MCF 10A (cell line): ENCODE measurements at regions not wholly inside any gene's neighbourhood (a gene's known extent, or its start where the extent isn't known, plus 50 kb on each side); places are given as distances from the start of the nearest gene placed in this dataset.

Source experiments
- BruUV-seq: library from RNA; stranded (reverse); fragments of 400-500 nt; replicated peaks from 2 replicates; lab custom pipeline; 2021; lab: Mats Ljungman, UMichigan
- CTCF ChIA-PET: fragments of 300-600 bp; sonication (Branson Sonifier 250); formaldehyde crosslinking; extraction: SDS; loops from one replicate; lab custom pipeline; 2021; ENCODE audit warnings: antibody characterized with exemption, inconsistent platforms; lab: Yijun Ruan, JAX
- POLR2A ChIA-PET: fragments of 300-600, 350-650 bp; sonication (Branson Sonifier 250); formaldehyde crosslinking; extraction: SDS; loops from one replicate; lab custom pipeline; 2020; ENCODE audit warnings: antibody characterized with exemption, inconsistent platforms; lab: Yijun Ruan, JAX
- DNase-seq: peaks from one replicate; pipeline ENCODE4 v3.0.0-alpha.2; 2018; ENCODE audit not compliant: unreplicated experiment
- H3K27ac Mint-ChIP-seq: one replicate; pipeline ENCODE4 v1.8.0; 2022; ENCODE audit warnings: mild to moderate bottlenecking, low read depth, mixed read lengths; ENCODE audit not compliant: unreplicated experiment
- H3K27me3 Mint-ChIP-seq: one replicate; pipeline ENCODE4 v1.8.0; 2022; ENCODE audit warnings: mixed read lengths; ENCODE audit not compliant: insufficient read depth, unreplicated experiment
- H3K36me3 Mint-ChIP-seq: one replicate; pipeline ENCODE4 v1.8.0; 2022; ENCODE audit warnings: mild to moderate bottlenecking, moderate library complexity, mixed read lengths; ENCODE audit not compliant: insufficient read depth, unreplicated experiment
- H3K4me1 Mint-ChIP-seq: one replicate; pipeline ENCODE4 v1.8.0; 2022; ENCODE audit warnings: mixed read lengths; ENCODE audit not compliant: insufficient read depth, unreplicated experiment
- H3K4me3 Mint-ChIP-seq: one replicate; pipeline ENCODE4 v1.8.0; 2022; ENCODE audit warnings: mild to moderate bottlenecking, moderate library complexity, mixed read lengths; ENCODE audit not compliant: unreplicated experiment
- H3K9me3 Mint-ChIP-seq: one replicate; pipeline ENCODE4 v1.8.0; 2022; ENCODE audit warnings: mixed read lengths; ENCODE audit not compliant: unreplicated experiment
- intact Hi-C: fragments of 100-400 bp; cut with micrococcal nuclease; formaldehyde crosslinking; loops from 2 replicates; pipeline ENCODE4 v1.14.1; 2022
- TF ChIP-seq, protein P1 (sequence below): fragments of 200-600 bp; IDR thresholded peaks from one replicate; pipeline ENCODE4 v1.8.0; 2022; ENCODE audit warnings: antibody characterized with exemption, mild to moderate bottlenecking; ENCODE audit not compliant: unreplicated experiment

DNA sequence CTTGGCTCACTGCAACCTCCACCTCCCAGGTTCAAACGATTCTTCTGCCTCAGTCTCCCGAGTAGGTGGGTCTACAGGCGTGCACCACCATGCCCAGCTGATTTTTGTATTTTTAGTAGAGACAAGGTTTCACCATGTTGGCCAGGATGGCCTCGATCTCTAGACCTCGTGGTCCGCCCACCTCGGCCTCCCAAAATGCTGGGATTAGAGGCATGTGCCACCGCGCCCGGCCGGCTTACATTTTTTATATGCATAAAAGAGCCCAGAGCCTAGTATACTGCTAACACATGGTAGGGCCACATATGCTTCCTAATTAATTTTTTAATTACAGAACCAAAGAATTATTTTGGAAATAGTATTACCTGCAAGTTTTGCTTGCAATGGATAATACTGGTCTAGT is 1325.4 kb downstream of the PLA2G4A start:
- intact Hi-C loops = no loop called here
- ChIA-PET CTCF (no interaction called here), POLR2A (interaction anchor here (0.7 to 0.9 kb wide), 3 partner anchors 10 to 51 kb away, joined by 3 to 4 read pairs (median 3); no protein-coding TSS in a partner anchor)
- Mint-ChIP-seq H3K36me3 (no peaks in the 10 kb centered on the region), H3K27me3 (no peaks in the 10 kb centered on the region), H3K4me1 (no peaks in the 10 kb centered on the region), H3K4me3 (no peak overlapping the region), H3K27ac (no peak overlapping the region), H3K9me3 (no peaks in the 10 kb centered on the region)
- DNase-seq = no peak
- TF ChIP-seq, protein P1, sequence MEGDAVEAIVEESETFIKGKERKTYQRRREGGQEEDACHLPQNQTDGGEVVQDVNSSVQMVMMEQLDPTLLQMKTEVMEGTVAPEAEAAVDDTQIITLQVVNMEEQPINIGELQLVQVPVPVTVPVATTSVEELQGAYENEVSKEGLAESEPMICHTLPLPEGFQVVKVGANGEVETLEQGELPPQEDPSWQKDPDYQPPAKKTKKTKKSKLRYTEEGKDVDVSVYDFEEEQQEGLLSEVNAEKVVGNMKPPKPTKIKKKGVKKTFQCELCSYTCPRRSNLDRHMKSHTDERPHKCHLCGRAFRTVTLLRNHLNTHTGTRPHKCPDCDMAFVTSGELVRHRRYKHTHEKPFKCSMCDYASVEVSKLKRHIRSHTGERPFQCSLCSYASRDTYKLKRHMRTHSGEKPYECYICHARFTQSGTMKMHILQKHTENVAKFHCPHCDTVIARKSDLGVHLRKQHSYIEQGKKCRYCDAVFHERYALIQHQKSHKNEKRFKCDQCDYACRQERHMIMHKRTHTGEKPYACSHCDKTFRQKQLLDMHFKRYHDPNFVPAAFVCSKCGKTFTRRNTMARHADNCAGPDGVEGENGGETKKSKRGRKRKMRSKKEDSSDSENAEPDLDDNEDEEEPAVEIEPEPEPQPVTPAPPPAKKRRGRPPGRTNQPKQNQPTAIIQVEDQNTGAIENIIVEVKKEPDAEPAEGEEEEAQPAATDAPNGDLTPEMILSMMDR = no peak
- no TSS peak for BruUV-seq

- intact Hi-C loops = no loop called here
Measured at GRCh38 chr1:188154761-188155160, 1326.0 kb downstream of the PLA2G4A start.

GRCh38 chr1:188155261-188155660 is 1326.5 kb downstream of the PLA2G4A start:
- no peaks in the 10 kb centered on the region for H3K9me3 Mint-ChIP-seq
- DNase-seq = no peak
- no peaks in the 10 kb centered on the region for H3K27me3 Mint-ChIP-seq
- no peak overlapping the region for H3K27ac Mint-ChIP-seq
- intact Hi-C loops = no loop called here
- no peak overlapping the region for H3K4me3 Mint-ChIP-seq
- ChIA-PET POLR2A (no interaction called here), CTCF (no interaction called here)
- TF ChIP-seq, protein P1 = no peak
- no peaks in the 10 kb centered on the region for H3K36me3 Mint-ChIP-seq
- H3K4me1 Mint-ChIP-seq = no peaks in the 10 kb centered on the region
- BruUV-seq = no TSS peak

More at GRCh38 chr1:188154761-188155160, 1326.0 kb downstream of the PLA2G4A start:
- Mint-ChIP-seq H3K27ac (no peak overlapping the region), H3K27me3 (no peaks in the 10 kb centered on the region), H3K36me3 (no peaks in the 10 kb centered on the region), H3K4me1 (no peaks in the 10 kb centered on the region), H3K4me3 (no peak overlapping the region), H3K9me3 (no peaks in the 10 kb centered on the region)
- ChIA-PET POLR2A (interaction anchor here (0.8 to 0.9 kb wide), 2 partner anchors 10 to 14 kb away, joined by 3 read pairs; no protein-coding TSS in a partner anchor), CTCF (no interaction called here)
- TF ChIP-seq, protein P1 = no peak
- BruUV-seq = no TSS peak
- no peak for DNase-seq

GRCh38 chr1:188164459-188164858 is 1335.7 kb downstream of the PLA2G4A start:
- no peaks in the 10 kb centered on the region for H3K9me3 Mint-ChIP-seq
- no peaks in the 10 kb centered on the region for H3K27me3 Mint-ChIP-seq
- H3K4me3 Mint-ChIP-seq = no peak overlapping the region
- intact Hi-C loops = no loop called here
- POLR2A ChIA-PET = no interaction called here
- TF ChIP-seq, protein P1 = no peak
- no peaks in the 10 kb centered on the region for H3K4me1 Mint-ChIP-seq
- no TSS peak for BruUV-seq
- H3K27ac Mint-ChIP-seq = no peak overlapping the region
- H3K36me3 Mint-ChIP-seq = no peaks in the 10 kb centered on the region
- CTCF ChIA-PET = no interaction called here
- no peak for DNase-seq
